ENCODE measurements at regions not wholly inside any gene's neighbourhood (a gene's known extent, or its start where the extent isn't known, plus 50 kb on each side); places are given as distances from the start of the nearest gene placed in this dataset.

DNA sequence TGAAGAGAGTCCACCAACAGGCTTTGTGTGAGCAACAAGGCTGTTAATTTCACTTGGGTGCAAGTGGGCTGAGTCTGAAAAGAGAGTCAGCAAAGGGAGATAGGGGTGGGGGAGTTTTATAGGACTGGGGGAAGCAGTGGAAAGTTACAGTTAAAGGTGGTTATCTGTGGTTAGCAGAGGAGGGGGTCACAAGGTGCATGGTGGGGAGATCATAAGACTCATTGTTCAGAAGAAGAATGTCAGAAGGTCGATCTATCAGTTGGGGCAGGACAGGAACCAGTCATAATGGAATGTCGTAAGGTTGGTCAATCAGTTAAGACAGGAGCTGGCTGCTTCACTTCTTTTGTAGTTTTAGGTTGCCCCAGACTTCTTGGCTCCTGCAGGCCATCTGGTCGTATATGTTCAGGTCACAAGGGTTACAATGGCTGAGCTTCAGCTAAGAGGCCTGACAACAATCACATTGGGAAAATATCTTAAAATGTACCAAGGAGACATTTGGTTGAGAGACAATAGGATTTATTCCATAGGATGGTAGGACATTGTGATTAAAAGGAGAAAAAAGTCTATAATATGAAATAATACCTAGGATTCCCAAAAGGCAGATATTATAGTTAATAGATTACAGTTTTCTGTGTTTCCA, 356.4 kb downstream of the ANKRD7 start:
- peak; percentile 87 for DNase-seq

DNA sequence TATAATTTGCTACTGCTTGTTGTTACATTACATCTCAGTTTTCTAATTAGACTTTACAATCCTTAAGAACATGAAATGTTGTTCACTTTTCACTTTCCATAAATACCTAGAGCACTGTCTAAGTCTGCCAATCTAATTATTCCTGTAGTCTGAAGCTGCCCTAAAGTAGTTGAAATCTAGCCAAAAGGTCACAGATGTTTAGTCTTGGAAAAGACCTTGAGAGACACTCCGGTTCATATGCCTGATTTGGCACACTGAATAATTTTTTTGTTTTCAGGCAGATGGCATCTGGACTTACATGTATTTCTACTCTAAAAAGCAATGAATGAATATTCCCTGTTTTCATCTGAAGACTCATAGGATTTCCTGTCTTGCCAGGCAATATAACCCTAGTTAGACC, 359.1 kb downstream of the ANKRD7 start:
- DNase-seq: no peak

DNA sequence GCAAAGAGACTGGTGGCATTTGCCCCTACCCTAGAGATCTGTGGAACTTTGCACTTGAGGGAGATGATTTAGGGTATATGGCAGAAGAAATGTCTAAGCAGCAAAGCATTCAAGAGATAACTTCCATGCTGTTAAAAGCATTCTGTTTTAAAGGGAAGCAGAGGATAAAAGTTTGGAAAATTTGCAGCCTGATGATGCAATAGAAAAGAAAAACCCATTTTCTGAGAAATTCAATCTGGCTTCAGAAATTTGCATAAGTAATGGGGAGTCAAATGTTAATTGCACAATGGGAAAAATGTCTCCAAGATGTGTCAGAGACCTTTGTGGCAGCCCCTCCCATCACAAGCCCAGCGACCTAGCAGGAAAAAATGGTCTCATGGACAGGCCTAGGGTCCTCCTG, 361.7 kb downstream of the ANKRD7 start:
- no peak for DNase-seq

DNA sequence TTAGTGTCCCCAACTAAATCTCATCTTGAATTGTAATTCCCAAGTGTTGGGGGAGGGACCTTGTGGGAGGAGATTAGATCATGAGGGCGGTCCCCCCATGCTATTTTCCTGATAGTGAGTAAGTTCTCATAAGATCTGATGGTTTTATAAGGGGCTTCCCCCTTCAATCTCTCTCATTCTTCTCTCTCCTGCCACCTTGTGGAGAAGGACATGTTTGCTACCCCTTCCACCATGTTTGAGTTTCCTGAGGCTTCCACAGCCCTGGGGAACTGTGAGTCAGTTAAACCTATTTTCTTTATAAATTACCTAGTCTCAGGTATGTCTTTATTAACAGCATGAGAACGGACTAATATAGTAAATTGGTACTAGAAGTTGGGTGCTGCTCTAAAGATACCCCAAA, 365.6 kb downstream of the ANKRD7 start:
- peak; percentile 71 for DNase-seq

DNA sequence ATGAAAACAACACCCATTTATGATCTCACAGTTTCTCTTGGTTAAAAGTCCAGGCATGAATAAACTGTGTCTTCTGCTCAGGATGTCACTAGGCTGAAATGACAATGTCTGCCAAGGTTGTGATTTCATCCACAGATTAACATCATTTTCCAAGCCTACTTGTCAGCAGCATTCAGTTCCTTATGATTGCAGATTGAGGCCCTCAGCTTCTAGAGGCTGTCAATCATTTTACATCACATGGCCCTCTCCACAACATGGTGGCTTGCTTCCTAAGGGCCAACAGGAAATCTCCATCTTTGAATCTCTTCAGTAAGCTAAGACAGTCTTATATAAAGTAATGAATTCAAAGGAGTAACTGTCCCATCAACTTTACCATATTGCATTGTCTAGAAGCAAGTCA, 377.6 kb downstream of the ANKRD7 start:
- no peak for DNase-seq

DNA sequence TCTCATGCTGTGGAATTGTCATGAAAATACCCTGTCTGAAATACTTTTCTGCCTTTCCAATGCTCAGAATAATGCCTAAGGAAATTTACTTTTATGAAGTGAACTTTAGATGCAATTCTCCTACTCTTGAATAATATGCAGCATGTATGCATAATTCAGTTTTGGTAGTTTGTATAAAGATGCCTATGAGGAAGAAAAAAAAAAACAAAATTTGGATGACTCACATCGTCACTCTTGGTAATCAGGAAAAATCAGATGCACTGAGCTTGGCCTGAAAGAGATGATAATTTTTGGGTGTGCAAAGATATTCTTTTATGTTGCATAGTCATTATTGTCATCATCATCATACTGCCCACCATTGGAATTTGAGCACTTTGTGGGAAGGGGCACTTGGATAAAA, 382.1 kb downstream of the ANKRD7 start:
- DNase-seq: peak; percentile 38

DNA sequence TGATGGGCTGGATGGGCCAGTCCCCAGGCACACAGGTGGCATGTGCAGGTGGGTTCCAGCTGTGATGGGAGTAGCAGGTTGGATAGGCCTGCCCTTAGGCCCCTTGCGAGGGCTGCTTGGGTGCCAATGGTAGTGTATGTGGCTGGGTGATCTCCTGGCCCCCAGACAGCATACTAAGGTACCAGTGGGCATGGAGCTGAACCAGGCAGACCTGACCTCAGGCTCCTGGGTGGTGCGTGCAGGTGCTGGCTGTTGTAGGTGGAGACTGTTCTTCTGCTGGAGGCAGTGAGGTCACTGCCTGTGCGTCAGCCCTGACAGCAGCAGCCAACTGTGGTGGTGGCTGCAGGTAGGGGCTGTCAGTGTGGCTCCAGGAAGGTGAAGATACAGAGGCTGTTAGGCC, 384.7 kb downstream of the ANKRD7 start:
- no peak for DNase-seq

DNA sequence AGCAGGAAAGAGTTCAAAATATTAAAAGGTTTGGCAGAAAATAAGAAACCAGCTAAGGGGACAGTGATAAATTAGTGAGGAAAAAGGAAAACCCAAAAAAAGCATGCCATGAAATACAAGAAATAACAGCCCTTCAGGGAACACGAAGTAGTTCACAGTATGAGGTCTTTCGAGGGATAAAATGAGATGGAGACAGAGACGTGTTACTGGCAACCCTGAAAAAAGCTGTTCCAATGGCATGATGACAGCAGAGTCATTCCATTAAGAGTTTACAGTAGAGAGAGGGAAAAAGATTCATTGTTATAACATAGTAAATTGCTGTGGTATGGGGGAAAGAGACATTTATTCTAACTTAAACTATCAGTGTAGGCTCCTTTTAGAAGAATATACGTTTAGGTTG, 391.2 kb downstream of the ANKRD7 start:
- DNase-seq: no peak

DNA sequence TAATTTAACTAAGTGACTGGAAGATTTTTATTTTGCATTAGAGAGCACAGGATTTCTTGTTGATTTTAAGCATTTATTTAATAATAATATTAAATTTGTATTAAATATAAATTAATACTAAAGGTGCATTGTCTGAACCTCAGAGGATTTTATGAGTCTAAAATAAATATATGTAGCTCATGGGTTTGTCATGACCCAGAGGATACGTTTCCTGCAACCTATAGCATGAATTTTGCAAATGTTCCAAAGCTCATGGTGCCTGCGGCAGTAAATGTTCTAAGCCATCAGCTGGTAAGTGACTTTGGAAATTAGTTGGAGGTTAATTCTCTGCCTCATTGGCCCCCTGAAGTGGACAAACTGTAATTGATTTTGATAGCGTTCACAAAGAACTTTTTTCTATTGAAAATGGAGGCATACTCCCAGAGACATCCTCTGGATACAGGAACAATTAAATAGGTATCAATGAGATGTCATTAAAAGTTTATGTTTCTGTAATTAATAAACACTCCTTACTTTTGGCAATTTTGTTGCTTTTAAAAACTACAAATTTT, 397.4 kb downstream of the ANKRD7 start:
- DNase-seq: no peak

DNA sequence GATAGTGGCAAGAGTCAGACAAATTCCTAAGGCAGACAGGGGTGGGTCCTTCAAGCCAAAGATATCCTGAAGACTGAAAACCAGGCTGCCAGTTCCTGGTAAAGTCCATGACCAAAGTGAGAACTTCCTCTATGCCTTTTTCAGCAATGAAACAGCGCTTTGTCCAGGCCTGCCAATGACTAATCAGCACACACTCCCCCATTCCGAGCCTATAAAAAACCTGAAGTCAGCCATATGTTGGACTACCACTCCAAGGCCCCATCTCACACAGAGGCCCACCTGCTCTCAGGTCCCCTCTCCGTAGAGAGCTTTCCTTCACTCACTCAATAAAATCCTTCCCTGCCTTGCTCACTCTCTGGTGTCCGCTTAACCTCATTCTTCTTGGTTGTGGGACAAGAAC, 402.2 kb downstream of the ANKRD7 start:
- DNase-seq: no peak

DNA sequence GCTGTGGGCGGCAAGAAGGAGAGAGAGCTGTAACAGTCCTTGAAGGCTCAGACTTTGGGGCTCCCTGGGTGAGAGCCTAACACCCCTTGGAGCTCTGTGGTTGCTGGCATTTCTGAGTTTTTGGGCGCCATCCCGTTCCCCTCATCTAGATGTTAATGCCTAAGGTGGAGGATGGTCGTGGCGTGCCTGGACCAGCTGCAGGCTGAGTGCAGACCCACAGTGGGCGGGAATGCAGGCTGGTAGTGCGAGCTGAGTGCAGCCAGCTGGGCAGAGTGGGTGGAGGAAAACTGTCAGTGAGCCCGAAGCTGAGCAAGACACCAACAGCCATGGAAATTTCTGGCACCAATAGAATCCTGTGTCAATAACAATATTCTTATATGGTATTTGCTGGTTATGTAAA, 403.0 kb downstream of the ANKRD7 start:
- DNase-seq: no peak

DNA sequence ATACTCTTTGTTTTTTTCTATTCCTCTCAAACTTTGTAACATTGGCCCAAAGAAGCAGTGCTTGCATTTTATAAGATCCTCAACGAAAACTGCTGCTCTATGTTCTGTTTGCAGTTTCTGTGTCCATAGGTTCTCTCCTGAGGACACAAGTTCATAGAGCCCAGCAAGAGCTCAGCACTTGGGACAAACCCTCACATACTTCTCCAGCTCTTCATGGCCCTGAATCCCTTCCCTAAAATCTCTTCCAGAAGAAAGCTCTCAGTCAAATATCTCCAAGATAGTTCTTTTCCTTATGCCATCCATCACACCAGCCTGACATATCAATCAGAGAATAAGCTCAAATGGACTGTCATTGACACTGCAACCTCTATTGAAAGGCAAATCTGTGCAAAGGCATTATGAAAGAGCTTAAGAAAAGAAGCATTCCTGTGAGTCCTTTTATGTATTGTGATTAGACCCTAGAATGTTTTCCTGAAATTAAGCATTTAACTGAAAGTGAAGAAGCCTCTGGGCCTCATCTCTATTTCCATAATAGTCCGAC, 405.5 kb downstream of the ANKRD7 start:
- DNase-seq: no peak

DNA sequence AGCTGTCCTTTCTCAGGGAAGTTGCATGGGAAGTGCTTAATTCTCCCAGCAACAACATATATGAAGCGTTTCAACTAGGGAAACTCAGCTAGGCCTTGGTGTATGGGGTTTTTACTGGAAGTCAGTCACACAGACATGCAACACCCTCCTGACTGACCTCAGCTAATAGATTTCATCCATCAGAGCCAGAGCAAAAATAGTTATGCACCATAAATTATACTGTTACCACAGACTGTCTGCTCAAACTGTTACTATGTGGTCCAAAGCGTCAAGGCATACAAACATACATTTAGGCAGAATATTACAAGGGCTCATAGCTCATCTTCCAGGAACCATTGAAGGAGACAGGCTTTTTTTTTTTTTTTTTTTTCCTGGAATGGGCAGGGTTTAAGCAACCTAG, 417.9 kb downstream of the ANKRD7 start:
- peak; percentile 77 for DNase-seq

DNA sequence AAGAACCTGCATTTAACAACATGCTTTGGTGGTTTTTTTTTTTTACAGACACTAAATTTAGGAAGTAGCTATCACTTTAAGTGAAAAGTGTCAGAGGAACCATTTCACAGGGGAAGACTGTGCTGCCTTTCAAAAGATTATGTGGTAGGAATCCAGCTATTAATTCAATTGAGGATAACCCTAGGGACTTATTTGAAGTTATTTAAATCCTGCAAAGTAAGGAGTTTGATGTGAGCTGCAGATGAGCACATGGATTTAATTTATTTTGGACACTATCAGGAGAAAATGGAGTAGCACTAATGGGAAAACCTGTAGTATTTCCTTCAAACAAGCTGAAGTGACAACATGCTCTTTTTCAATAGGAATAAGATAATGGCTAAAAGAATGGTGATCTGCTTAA, 419.8 kb downstream of the ANKRD7 start:
- DNase-seq: peak; percentile 34

DNA sequence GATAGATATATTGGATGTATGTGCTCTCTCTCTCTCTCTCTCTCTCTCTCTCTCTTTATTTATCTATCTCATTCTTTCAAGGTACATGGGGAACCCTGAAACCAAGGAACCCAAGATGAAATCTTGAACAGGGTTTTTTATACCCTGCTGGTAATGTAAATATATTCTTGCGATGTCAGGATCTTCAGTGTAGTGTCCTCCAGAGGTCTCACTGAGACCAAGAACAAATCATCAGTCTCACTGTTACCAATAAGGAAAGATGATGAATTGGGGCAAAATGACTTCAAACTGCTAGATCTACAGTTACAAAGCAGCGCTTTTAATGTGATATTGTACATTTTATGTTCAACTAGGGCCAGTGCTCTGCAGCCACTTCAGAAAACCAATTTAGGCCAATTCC, 423.5 kb downstream of the ANKRD7 start:
- DNase-seq: peak; percentile 12

DNA sequence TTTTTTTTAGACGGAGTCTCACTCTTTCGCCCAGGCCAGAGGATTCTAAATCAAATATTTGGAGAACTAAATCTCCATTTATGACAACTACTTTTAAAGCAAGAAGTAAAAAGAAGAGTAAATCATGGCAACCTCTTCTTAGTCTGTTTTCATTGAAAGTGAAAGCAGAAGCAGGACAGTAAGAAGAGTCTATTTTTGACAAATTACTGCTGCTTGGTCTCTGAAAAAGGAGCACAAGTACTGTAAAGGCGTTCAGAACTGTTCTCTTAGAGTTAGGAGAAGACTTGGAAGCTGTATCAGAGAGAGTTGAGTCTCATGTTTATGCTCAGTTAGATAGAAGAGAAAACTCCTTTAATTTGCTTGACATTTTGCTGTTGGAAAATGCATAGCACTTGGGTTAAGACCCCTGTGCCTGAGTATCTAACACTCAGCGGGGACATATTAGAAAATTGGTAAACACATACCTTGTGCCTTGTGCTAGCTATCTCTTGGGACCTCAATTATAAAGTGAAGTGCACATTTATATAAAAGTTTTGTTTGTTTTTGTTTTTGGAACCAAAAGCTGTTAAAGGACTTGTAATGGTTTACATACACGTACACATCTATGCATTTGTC, 433.0 kb downstream of the ANKRD7 start:
- DNase-seq: peak; percentile 47

DNA sequence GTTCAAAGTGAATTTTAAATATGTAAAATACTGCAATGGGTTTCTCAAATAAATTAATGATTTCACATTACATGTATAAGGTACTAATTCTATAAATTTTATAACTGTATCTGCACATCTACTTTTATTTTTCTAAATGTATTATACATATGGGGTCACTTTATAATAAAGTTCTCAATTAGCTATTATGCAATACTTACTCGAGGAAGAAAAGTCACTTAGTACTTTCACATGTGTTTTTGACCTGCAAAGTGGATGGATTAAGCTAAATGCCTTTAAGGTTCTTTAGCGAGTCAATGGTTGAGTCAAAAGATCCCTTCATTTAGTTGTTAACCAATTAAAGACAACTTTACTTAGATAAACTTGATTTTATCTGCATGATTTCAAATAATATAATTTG, 437.8 kb downstream of the ANKRD7 start:
- DNase-seq: no peak

DNA sequence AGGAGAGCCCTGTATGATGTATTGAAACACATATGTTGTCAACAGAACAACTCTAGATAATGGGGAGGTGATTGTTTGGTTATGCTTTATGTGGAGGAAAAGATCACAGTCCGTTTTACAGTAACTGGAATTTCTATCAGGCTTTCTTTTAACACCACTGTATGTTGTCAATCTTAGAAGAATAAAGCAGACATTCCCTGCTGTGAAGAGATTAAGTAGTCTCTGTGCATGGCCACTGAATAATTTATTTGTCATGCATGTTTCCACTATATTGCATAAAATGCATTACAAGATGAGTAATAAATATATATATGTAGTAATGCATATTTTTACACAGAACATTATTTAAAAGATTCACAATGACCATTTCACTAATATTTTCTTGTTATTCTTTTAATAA, 440.0 kb downstream of the ANKRD7 start:
- DNase-seq: no peak

DNA sequence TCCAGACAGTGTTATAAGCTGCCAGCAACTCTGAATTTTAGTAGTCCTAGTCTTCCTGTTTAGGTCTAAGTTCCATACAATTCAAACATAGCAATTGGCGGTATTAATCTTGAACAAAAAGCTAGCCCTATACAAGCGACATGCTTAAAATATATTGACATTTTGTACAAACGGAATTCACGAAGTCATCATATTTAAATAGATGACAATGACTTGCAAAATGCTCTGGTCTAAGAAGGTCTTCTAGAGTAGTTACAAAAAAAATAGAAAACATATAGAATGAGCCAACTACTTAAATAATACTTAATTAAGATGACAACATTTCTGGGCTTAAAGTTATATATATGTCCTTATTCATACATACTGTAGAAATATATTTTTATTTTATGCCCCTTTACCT, 446.6 kb downstream of the ANKRD7 start:
- DNase-seq: no peak

DNA sequence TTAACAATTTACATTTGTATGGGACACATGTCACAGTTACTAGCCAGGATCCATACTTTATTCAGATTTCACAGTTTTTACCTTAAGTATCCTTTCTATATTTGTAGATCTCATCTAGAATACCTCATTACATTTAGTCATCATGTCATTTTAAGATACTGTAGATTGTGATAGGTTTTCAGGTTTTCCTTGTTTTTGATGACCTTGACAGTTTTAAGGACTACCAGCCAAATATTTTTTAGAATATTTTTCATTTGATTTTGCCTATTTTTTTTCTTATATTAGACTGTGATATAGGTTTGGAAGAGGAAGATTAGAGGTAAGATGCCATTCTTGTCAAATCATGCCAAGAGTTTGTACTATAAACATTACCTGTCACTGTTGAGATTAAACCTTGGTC, 460.3 kb downstream of the ANKRD7 start:
- no peak for DNase-seq

DNA sequence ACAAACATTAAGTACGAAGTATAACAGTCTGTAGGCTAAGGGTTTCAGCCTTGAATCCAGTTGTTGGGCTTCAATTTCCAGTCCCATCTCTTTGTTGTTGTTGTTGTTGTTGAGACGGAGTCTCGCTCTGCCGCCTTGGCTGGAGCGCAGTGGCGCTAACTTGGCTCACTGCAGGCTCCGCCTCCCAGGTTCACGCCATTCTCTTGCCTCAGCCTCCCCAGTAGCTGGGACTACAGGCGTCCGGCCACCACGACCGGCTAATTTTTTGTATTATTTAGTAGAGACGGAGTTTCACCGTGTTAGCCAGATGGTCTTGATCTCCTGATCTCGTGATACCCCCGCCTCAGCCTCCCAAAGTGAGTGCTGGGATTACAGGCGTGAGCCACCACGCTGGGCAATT, 464.9 kb downstream of the ANKRD7 start:
- DNase-seq: no peak

DNA sequence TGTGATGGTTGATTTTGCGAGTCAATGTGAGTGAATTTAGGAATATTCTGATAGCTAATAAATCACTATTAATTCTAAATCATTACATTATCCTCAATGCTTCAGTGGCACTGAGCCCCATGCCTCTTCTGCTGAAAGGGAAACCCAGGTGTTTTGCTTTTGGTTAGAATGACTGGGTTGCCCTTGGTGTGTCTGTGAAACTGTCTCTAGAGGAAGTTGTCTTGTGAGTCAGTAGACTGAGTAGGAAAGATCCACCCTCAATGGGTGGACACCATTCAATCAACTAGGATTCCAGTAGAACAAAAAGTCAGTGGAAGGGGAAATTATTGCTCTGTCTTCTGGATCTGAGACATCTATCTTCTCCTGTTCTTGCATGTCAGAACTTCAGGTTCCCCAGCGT, 472.4 kb downstream of the ANKRD7 start:
- DNase-seq: no peak

DNA sequence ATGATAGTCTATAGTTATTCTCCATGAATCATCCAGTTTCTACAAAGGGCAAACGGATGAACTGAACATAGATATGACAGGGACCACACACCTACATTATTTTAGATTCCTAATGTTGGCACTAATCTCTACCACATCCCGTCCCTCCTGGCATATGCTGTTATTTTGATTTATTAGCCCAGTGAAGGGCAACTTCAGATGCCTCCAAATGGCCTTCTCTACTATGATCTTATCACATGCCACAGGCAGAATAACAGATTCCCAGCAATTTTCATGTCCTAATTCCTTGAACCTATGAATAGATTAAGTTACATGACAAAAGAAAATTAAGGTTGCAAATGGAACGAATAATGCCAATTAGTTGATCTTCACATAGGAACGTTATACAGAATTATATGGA, 474.7 kb downstream of the ANKRD7 start:
- DNase-seq: no peak

DNA sequence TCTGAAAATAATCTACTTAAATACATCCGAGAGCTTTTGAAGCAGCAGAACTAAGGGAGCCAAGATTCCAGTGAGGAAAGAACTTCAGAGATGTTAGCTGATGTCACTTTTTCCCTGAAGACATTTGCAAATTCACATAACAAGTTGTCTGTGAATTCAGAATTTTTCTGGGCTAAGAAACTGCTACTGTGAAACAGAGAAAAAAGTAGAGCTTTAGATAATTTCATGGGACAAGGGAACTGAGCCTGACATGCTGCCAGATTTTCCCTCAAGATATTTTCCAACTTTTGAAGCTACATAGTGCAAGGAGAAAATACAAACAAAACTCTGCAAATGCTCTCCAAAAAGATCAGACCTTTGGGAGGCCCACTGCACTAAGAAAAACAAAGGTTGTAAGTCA, 484.2 kb downstream of the ANKRD7 start:
- no peak for DNase-seq

DNA sequence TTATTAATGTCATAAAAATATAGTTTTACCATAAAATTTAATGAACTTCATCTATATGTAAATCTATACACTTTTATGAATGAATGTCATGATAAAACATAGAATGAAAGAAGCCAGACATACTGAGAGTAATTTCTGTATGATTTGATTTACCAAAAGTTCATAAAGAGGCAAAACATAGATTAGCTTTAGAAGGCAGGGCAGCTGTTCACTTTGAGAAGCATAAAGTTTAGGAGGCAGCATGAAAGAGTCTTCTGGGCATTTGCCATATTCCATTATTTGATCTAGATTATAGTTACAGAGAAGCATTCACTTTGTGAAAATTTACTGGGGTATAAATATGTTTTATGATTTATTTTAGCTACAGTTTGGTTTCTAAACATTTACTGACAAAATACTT, 487.2 kb downstream of the ANKRD7 start:
- no peak for DNase-seq
